Neural crest cell (in vitro differentiated cells): ENCODE measurements at regions not wholly inside any gene's neighbourhood (a gene's known extent, or its start where the extent isn't known, plus 50 kb on each side); places are given as distances from the start of the nearest gene placed in this dataset.

ENCODE experiments used
- DNase-seq: peaks from one replicate; pipeline ENCODE4 v3.0.0; 2021; ENCODE audit warnings: low read depth, mixed read lengths, low spot score
- H3K27ac Mint-ChIP-seq: one replicate; pipeline ENCODE4 v1.8.0; 2021; ENCODE audit warnings: mild to moderate bottlenecking, mixed read lengths; ENCODE audit not compliant: unreplicated experiment
- H3K27me3 Mint-ChIP-seq: 2 replicates; pipeline ENCODE4 v1.8.0; 2021; ENCODE audit warnings: low read depth, mild to moderate bottlenecking, mixed read lengths
- H3K36me3 Mint-ChIP-seq: 2 replicates; pipeline ENCODE4 v1.8.0; 2021; ENCODE audit warnings: low read depth, mild to moderate bottlenecking, mixed read lengths
- H3K4me1 Mint-ChIP-seq: 2 replicates; pipeline ENCODE4 v1.8.0; 2021; ENCODE audit warnings: mixed read lengths
- H3K4me3 Mint-ChIP-seq: one replicate; pipeline ENCODE4 v1.8.0; 2021; ENCODE audit warnings: mild to moderate bottlenecking, mixed read lengths
- H3K9me3 Mint-ChIP-seq: 2 replicates; pipeline ENCODE4 v1.8.0; 2021; ENCODE audit warnings: mixed read lengths
- TF ChIP-seq, protein P1 (sequence below): fragments of 200-600 bp; sonication (generic); conservative IDR thresholded peaks from 2 replicates; pipeline ENCODE4 v1.5.0; 2021; ENCODE audit warnings: antibody characterized with exemption, mild to moderate bottlenecking

DNA sequence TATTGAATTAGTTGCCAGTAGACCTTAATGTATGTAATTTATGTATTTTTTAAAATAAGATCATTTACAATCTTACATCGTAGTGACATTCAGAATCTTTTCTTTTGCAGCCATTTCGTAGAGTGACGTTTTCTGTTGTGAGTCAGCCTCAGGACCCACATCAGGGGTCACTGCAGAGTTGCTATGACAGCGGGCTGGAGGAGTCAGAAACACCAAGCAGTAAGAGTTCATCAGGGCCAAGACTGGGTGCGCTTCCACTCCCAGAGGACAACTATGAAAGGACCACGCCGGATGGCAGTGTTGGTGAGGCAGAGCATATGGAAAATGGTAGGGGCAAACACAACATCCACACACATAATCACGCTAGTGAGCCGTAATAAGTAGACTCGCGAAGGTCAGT is 199.9 kb downstream of the PCDH7 start:
- Mint-ChIP-seq H3K27me3 (no peaks in the 10 kb centered on the region), H3K36me3 (no peaks in the 10 kb centered on the region), H3K27ac (peak overlapping the region; percentile 3), H3K9me3 (no peaks in the 10 kb centered on the region), H3K4me3 (no peak overlapping the region), H3K4me1 (peaks cover 10% of the 10 kb centered on the region)
- DNase-seq, result no peak
- TF ChIP-seq, protein P1, sequence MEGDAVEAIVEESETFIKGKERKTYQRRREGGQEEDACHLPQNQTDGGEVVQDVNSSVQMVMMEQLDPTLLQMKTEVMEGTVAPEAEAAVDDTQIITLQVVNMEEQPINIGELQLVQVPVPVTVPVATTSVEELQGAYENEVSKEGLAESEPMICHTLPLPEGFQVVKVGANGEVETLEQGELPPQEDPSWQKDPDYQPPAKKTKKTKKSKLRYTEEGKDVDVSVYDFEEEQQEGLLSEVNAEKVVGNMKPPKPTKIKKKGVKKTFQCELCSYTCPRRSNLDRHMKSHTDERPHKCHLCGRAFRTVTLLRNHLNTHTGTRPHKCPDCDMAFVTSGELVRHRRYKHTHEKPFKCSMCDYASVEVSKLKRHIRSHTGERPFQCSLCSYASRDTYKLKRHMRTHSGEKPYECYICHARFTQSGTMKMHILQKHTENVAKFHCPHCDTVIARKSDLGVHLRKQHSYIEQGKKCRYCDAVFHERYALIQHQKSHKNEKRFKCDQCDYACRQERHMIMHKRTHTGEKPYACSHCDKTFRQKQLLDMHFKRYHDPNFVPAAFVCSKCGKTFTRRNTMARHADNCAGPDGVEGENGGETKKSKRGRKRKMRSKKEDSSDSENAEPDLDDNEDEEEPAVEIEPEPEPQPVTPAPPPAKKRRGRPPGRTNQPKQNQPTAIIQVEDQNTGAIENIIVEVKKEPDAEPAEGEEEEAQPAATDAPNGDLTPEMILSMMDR, result no peak

DNA sequence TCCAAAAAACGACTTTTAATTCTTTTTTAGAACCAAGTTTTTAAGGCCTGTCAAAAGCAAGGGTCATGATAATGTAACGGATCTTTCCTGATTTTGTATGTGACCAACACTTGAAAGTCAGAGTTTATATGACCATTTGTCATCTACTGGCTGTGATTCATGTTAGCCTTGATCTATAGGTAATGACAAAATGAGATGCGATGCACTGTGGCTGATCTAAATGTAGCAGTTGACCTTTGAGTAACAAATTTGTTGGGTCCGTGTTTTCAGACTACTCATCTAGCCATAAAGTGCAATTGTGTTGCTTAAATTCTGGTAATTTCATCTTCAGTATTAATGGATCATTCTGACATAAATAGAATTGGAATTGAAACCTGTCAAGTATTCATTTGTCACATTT is 202.5 kb downstream of the PCDH7 start:
- Mint-ChIP-seq H3K9me3 (no peaks in the 10 kb centered on the region), H3K36me3 (no peaks in the 10 kb centered on the region), H3K4me3 (no peak overlapping the region), H3K4me1 (peaks cover 19% of the 10 kb centered on the region), H3K27me3 (no peaks in the 10 kb centered on the region), H3K27ac (no peak overlapping the region)
- TF ChIP-seq, protein P1, result no peak
- no peak for DNase-seq

- H3K4me3 Mint-ChIP-seq, result no peak overlapping the region
- H3K4me1 Mint-ChIP-seq, result peaks cover 23% of the 10 kb centered on the region
- H3K27ac Mint-ChIP-seq, result no peak overlapping the region
- H3K36me3 Mint-ChIP-seq, result no peaks in the 10 kb centered on the region
- H3K27me3 Mint-ChIP-seq, result no peaks in the 10 kb centered on the region
- no peaks in the 10 kb centered on the region for H3K9me3 Mint-ChIP-seq
- TF ChIP-seq, protein P1, result no peak
- no peak for DNase-seq
These were observed 204.3 kb downstream of the PCDH7 start for GRCh38 chr4:30924495-30924894.

DNA sequence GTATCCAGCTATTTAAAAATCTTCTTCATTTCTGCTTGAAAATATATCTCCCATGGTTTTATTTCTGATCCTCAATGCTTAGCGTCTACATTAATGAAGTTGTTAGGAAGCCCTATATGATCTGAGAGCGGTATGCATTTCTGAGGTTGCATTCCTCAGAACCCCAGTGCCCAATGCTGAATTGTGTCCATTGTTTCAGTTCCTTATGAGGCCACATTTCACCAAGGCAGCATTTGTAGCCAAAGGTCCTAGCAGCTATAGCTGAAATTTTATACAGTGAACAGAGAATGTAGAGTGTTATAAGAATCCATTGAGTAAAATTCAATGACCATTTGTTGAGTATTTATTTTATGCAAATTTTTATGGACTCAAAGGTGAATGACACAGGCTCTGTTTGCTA is 209.5 kb downstream of the PCDH7 start:
- Mint-ChIP-seq H3K4me1 (peaks cover 27% of the 10 kb centered on the region), H3K4me3 (no peak overlapping the region), H3K27ac (no peak overlapping the region), H3K36me3 (no peaks in the 10 kb centered on the region), H3K9me3 (no peaks in the 10 kb centered on the region), H3K27me3 (no peaks in the 10 kb centered on the region)
- TF ChIP-seq, protein P1, result no peak
- DNase-seq, result no peak

DNA sequence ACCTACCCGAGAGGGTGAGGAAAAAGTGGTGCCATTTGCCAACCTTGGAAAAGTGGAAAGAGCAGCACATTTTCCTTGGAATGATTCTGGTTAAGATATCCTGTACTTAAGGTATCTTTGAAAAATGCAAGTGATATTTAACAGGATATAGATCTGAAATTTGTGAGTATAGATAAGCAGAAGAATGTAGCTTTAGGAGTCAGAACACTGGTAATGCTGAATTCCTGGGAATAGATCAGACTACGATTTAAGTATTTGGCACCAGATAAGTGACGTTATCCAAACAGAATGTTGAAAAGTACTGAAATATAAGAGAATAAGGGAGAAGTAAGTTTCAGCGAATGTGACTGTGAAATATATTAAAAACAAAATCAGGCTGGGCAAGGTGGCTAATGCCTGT is 210.1 kb downstream of the PCDH7 start:
- no peaks in the 10 kb centered on the region for H3K36me3 Mint-ChIP-seq

More for the DNA sequence above, 210.1 kb downstream of the PCDH7 start:
- peaks cover 27% of the 10 kb centered on the region for H3K4me1 Mint-ChIP-seq
- H3K27ac Mint-ChIP-seq, result no peak overlapping the region
- TF ChIP-seq, protein P1, result no peak
- no peaks in the 10 kb centered on the region for H3K27me3 Mint-ChIP-seq
- no peak overlapping the region for H3K4me3 Mint-ChIP-seq
- DNase-seq, result no peak
- no peaks in the 10 kb centered on the region for H3K9me3 Mint-ChIP-seq
